ENCODE measurements at regions not wholly inside any gene's neighbourhood (a gene's known extent, or its start where the extent isn't known, plus 50 kb on each side); places are given as distances from the start of the nearest gene placed in this dataset.

- TF ChIP-seq CTCF (IDR thresholded peaks at IDR 0.05; ENCODE audit: low read depth, low read length) (no peak), EZH2phosphoT487 (IDR thresholded peaks at IDR 0.05; ENCODE audit: low read depth) (no peak)
Observed at GRCh38 chr13:23993680-23993985, 96.3 kb upstream of the C1QTNF9B start.

Measured in OCI-LY3 (cell line).